Stimulated activated CD4-positive, alpha-beta T cell treated with anti-CD3 and anti-CD28 coated beads, Interleukin-15, amount 100 ng/mL, for 24 hours (primary cell): ENCODE measurements at regions not wholly inside any gene's neighbourhood (a gene's known extent, or its start where the extent isn't known, plus 50 kb on each side); places are given as distances from the start of the nearest gene placed in this dataset.
"Not testable (repeated sequence)": the region's sequence is repeated elsewhere in the genome, so short reads cannot be mapped to it uniquely, and the experiment has no call there.

Experiments
- DNase-seq: peaks from one replicate; pipeline ENCODE4 v3.0.0-alpha.2; 2020

GRCh38 chr17:20683651-20684229 is 104.2 kb downstream of the CDRT15L2 start:
- DNase-seq = not testable (repeated sequence)

GRCh38 chr17:20684975-20685374 is 105.5 kb downstream of the CDRT15L2 start:
- DNase-seq = not testable (repeated sequence)

GRCh38 chr17:20687584-20687983 is 108.1 kb downstream of the CDRT15L2 start:
- not testable (repeated sequence) for DNase-seq

- DNase-seq = not testable (repeated sequence)
Observed at GRCh38 chr17:20689170-20689749, 109.7 kb downstream of the CDRT15L2 start.

GRCh38 chr17:20692706-20693105 is 113.2 kb downstream of the CDRT15L2 start:
- DNase-seq = not testable (repeated sequence)

- not testable (repeated sequence) for DNase-seq
Observed at GRCh38 chr17:20695871-20696270, 116.3 kb downstream of the CDRT15L2 start.

- not testable (repeated sequence) for DNase-seq
Observed at GRCh38 chr17:20698463-20699206, 119.1 kb downstream of the CDRT15L2 start.

GRCh38 chr17:20700528-20700927 is 121.0 kb downstream of the CDRT15L2 start:
- not testable (repeated sequence) for DNase-seq

- DNase-seq = not testable (repeated sequence)
Observed at GRCh38 chr17:20701366-20701765, 121.8 kb downstream of the CDRT15L2 start.

GRCh38 chr17:20702692-20703091 is 123.2 kb downstream of the CDRT15L2 start:
- DNase-seq = no peak

- DNase-seq = no peak
Observed at GRCh38 chr17:20703781-20704180, 124.3 kb downstream of the CDRT15L2 start.

GRCh38 chr17:20705186-20705585 is 125.7 kb downstream of the CDRT15L2 start:
- DNase-seq = not testable (repeated sequence)

GRCh38 chr17:20706751-20707373 is 127.3 kb downstream of the CDRT15L2 start:
- no peak for DNase-seq

GRCh38 chr17:20708821-20709220 is 129.3 kb downstream of the CDRT15L2 start:
- DNase-seq = not testable (repeated sequence)

- not testable (repeated sequence) for DNase-seq
Observed at GRCh38 chr17:20716481-20716880, 137.0 kb downstream of the CDRT15L2 start.

GRCh38 chr17:20721171-20721570 is 141.6 kb downstream of the CDRT15L2 start:
- DNase-seq = no peak

GRCh38 chr17:20724391-20724790 is 144.9 kb downstream of the CDRT15L2 start:
- DNase-seq = not testable (repeated sequence)

- DNase-seq = not testable (repeated sequence)
Observed at GRCh38 chr17:20727201-20727600, 147.7 kb downstream of the CDRT15L2 start.

- no peak for DNase-seq
Observed at GRCh38 chr17:20728181-20728580, 148.7 kb downstream of the CDRT15L2 start.

- not testable (repeated sequence) for DNase-seq
Observed at GRCh38 chr17:20731131-20731530, 151.6 kb downstream of the CDRT15L2 start.

- no peak for DNase-seq
Observed at GRCh38 chr17:20733923-20734322, 154.4 kb downstream of the CDRT15L2 start.

- DNase-seq = no peak
Observed at GRCh38 chr17:20735796-20736195, 156.3 kb downstream of the CDRT15L2 start.

GRCh38 chr17:20737636-20738035 is 158.1 kb downstream of the CDRT15L2 start:
- not testable (repeated sequence) for DNase-seq
